ENCODE measurements at regions not wholly inside any gene's neighbourhood (a gene's known extent, or its start where the extent isn't known, plus 50 kb on each side); places are given as distances from the start of the nearest gene placed in this dataset.

GRCh38 chr3:150230037-150230436 is 178.1 kb upstream of the TSC22D2 start:
- intact Hi-C loops (cut with micrococcal nuclease; ENCODE audit: unreplicated experiment) (no loop called here), in situ Hi-C loops (cut with MboI) (no loop called here)
- Histone ChIP-seq H3K27ac (ENCODE audit: control insufficient read depth, insufficient read depth) (no peak overlapping the region), H2AFZ (ENCODE audit: control insufficient read depth, low read depth, low read length) (no peak overlapping the region), H3K4me3 (no peak overlapping the region), H3K4me2 (ENCODE audit: control insufficient read depth, insufficient read depth) (no peak overlapping the region), H3K36me3 (ENCODE audit: control insufficient read depth in 2 of 2, insufficient read depth in 2 of 2, low read length in 1 of 2) (no peaks in the 10 kb centered on the region), H3K9me3 (replicated peaks; ENCODE audit: control insufficient read depth, insufficient read depth, low read length) (no peaks in the 10 kb centered on the region), H3K27me3 (replicated peaks in 1 of 2; ENCODE audit: control insufficient read depth in 2 of 2, insufficient read depth in 2 of 2, low read length in 1 of 2) (0 out of 4 replicates have a peak, but pooled peaks cover 0 to 2% of the 10 kb centered on the region in 2 experiments), H4K20me1 (ENCODE audit: control insufficient read depth, insufficient read depth) (no peaks in the 10 kb centered on the region), H3K4me1 (ENCODE audit: control insufficient read depth, insufficient read depth, low read length) (no peaks in the 10 kb centered on the region), H3K9ac (ENCODE audit: control insufficient read depth, insufficient read depth, low read length) (no peak overlapping the region), H3K79me2 (ENCODE audit: control insufficient read depth, insufficient read depth, low read length) (no peaks in the 10 kb centered on the region)
- BruUV-seq (replicated peaks), result no TSS peak
- CTCF ChIA-PET, result interaction anchor here (0.7 to 4.2 kb wide), 12 partner anchors 9 to 356 kb away, joined by 3 to 40 read pairs (median 4); no protein-coding TSS in a partner anchor
- WGBS (ENCODE audit: insufficient coverage, insufficient replicate concordance, low lambda C conversion rate, missing lambda C conversion rate), result 21% methylated on average over 5 of the region's 5 CpGs
- SMC1A ChIA-PET (ENCODE audit: uncharacterized antibody, unreplicated experiment), result interaction anchor here (0.7 to 4.5 kb wide), 8 partner anchors 8 to 266 kb away, joined by 3 to 37 read pairs (median 4); no protein-coding TSS in a partner anchor
- FAIRE-seq (no peak), DNase-seq (ENCODE audit: low read depth, low spot score) (no peak), ATAC-seq (no peak)
- POLR2A ChIA-PET, result no interaction called here
- RAD21 ChIA-PET (ENCODE audit: unreplicated experiment), result interaction anchor here (0.6 to 3.3 kb wide), 9 partner anchors 9 to 577 kb away, joined by 3 to 18 read pairs (median 4); no protein-coding TSS in a partner anchor
- TF ChIP-seq, protein P1, sequence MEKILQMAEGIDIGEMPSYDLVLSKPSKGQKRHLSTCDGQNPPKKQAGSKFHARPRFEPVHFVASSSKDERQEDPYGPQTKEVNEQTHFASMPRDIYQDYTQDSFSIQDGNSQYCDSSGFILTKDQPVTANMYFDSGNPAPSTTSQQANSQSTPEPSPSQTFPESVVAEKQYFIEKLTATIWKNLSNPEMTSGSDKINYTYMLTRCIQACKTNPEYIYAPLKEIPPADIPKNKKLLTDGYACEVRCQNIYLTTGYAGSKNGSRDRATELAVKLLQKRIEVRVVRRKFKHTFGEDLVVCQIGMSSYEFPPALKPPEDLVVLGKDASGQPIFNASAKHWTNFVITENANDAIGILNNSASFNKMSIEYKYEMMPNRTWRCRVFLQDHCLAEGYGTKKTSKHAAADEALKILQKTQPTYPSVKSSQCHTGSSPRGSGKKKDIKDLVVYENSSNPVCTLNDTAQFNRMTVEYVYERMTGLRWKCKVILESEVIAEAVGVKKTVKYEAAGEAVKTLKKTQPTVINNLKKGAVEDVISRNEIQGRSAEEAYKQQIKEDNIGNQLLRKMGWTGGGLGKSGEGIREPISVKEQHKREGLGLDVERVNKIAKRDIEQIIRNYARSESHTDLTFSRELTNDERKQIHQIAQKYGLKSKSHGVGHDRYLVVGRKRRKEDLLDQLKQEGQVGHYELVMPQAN (conservative IDR thresholded peaks at IDR 0.05), result no peak
- no peak for TF ChIP-seq SRF (IDR thresholded peaks at IDR 0.05; ENCODE audit: low read depth in 2 of 2, low read length in 2 of 2)
- no peak for TF ChIP-seq WRNIP1 (IDR thresholded peaks at IDR 0.05; ENCODE audit: borderline replicate concordance, low read depth, low read length)
- no peak for TF ChIP-seq MEF2A (IDR thresholded peaks at IDR 0.05; ENCODE audit: insufficient read depth, low read depth, low read length)
- no peak for TF ChIP-seq ZNF592 (IDR thresholded peaks at IDR 0.05)
- TF ChIP-seq IRF4 (IDR thresholded peaks at IDR 0.05; ENCODE audit: low read depth, low read length), result no peak
- no peak for TF ChIP-seq CHD1 (IDR thresholded peaks at IDR 0.05; ENCODE audit: low read depth, low read length)
- no peak for TF ChIP-seq EGR1 (IDR thresholded peaks at IDR 0.05; ENCODE audit: borderline replicate concordance in 1 of 2, low read depth in 2 of 2, low read length in 2 of 2)
- TF ChIP-seq ATF7 (IDR thresholded peaks at IDR 0.05; ENCODE audit: low read depth), result no peak
- TF ChIP-seq RFX5 (IDR thresholded peaks at IDR 0.05; ENCODE audit: low read depth, low read length), result no peak
- TF ChIP-seq, protein P2, sequence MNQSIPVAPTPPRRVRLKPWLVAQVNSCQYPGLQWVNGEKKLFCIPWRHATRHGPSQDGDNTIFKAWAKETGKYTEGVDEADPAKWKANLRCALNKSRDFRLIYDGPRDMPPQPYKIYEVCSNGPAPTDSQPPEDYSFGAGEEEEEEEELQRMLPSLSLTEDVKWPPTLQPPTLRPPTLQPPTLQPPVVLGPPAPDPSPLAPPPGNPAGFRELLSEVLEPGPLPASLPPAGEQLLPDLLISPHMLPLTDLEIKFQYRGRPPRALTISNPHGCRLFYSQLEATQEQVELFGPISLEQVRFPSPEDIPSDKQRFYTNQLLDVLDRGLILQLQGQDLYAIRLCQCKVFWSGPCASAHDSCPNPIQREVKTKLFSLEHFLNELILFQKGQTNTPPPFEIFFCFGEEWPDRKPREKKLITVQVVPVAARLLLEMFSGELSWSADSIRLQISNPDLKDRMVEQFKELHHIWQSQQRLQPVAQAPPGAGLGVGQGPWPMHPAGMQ (IDR thresholded peaks at IDR 0.05; ENCODE audit: borderline replicate concordance), result no peak
- no peak for TF ChIP-seq FOS (IDR thresholded peaks at IDR 0.05; ENCODE audit: borderline replicate concordance, extremely low read depth, insufficient read length)
- TF ChIP-seq JUND (IDR thresholded peaks at IDR 0.05; ENCODE audit: low read depth, low read length), result no peak
- no peak for TF ChIP-seq NFYA (IDR thresholded peaks at IDR 0.05; ENCODE audit: borderline replicate concordance, low read depth, low read length)
